SK-N-SH treated with all-trans-retinoic acid at 6 μM for 48 hours (cell line): ENCODE measurements at regions not wholly inside any gene's neighbourhood (a gene's known extent, or its start where the extent isn't known, plus 50 kb on each side); places are given as distances from the start of the nearest gene placed in this dataset.

Source experiments
- ATAC-seq: fragments of 200-7000 bp; cut with Tn5 transposase; 3 replicates; pipeline ENCODE4 v1.9.1; 2020; ENCODE audit warnings: mild to moderate bottlenecking, moderate library complexity
- ARNTL ChIP-seq: fragments of 450-650 bp; formaldehyde crosslinking; IDR thresholded peaks from 2 replicates; pipeline ENCODE4 v1.5.0; 2020; ENCODE audit warnings: low read depth, mild to moderate bottlenecking, moderate library complexity, borderline replicate concordance
- BACH2 ChIP-seq: fragments of 250-450 bp; sonication (Bioruptor Pico); IDR thresholded peaks from 2 replicates; pipeline ENCODE4 v1.9.0; 2021; ENCODE audit warnings: mild to moderate bottlenecking, borderline replicate concordance
- CSDC2 ChIP-seq: fragments of 250-450 bp; sonication (Bioruptor Pico); IDR thresholded peaks from 2 replicates; pipeline ENCODE4 v1.5.0; 2020; ENCODE audit warnings: mild to moderate bottlenecking, moderate library complexity
- ISL1 ChIP-seq: fragments of 250-450 bp; sonication (Bioruptor Pico); IDR thresholded peaks from 2 replicates; pipeline ENCODE4 v2.1.2; 2022; ENCODE audit warnings: mild to moderate bottlenecking, moderate library complexity
- PPARA ChIP-seq: fragments of 250-450 bp; sonication (Bioruptor Pico); IDR thresholded peaks from 2 replicates; pipeline ENCODE4 v1.5.0; 2020; ENCODE audit warnings: mild to moderate bottlenecking, borderline replicate concordance
- RARB ChIP-seq: fragments of 250-450 bp; sonication (Bioruptor Pico); IDR thresholded peaks from 2 replicates; pipeline ENCODE4 v1.8.0; 2021; ENCODE audit warnings: mild to moderate bottlenecking, moderate library complexity
- SNAI2 ChIP-seq: fragments of 250-450 bp; sonication (Bioruptor Pico); IDR thresholded peaks from 2 replicates; pipeline ENCODE4 v1.5.0; 2020; ENCODE audit warnings: mild to moderate bottlenecking, moderate library complexity
- TCF4 ChIP-seq: fragments of 250-450 bp; sonication (Bioruptor Pico); IDR thresholded peaks from 2 replicates; pipeline ENCODE4 v1.8.0; 2021; ENCODE audit warnings: mild to moderate bottlenecking, moderate library complexity, borderline replicate concordance
- TOX ChIP-seq: fragments of 250-450 bp; sonication (Bioruptor Pico); IDR thresholded peaks from 2 replicates; pipeline ENCODE4 v1.8.0; 2021; ENCODE audit warnings: mild to moderate bottlenecking, moderate library complexity, borderline replicate concordance
- ZC3H10 ChIP-seq: fragments of 250-450 bp; sonication (Bioruptor Pico); IDR thresholded peaks from 2 replicates; pipeline ENCODE4 v1.5.1; 2021; ENCODE audit warnings: mild to moderate bottlenecking, moderate library complexity
- ZFP3 ChIP-seq: fragments of 250-450 bp; sonication (Bioruptor Pico); IDR thresholded peaks from 2 replicates; pipeline ENCODE4 v1.5.0; 2020; ENCODE audit warnings: mild to moderate bottlenecking, moderate library complexity
- ZFP30 ChIP-seq: fragments of 450-650 bp; formaldehyde crosslinking; IDR thresholded peaks from 2 replicates; pipeline ENCODE4 v1.5.0; 2022; ENCODE audit warnings: mild to moderate bottlenecking, moderate library complexity
- ZNF565 ChIP-seq: fragments of 450-650 bp; formaldehyde crosslinking; conservative IDR thresholded peaks from 2 replicates; pipeline ENCODE4 v1.5.0; 2020; ENCODE audit warnings: low read depth, mild to moderate bottlenecking, moderate library complexity
- ZNF70 ChIP-seq: fragments of 450-650 bp; formaldehyde crosslinking; IDR thresholded peaks from 2 replicates; pipeline ENCODE4 v1.5.0; 2020; ENCODE audit warnings: mild to moderate bottlenecking, moderate library complexity
- ZNF8 ChIP-seq: fragments of 450-650 bp; formaldehyde crosslinking; IDR thresholded peaks from 2 replicates; pipeline ENCODE4 v1.5.0; 2020; ENCODE audit warnings: mild to moderate bottlenecking, moderate library complexity
- TF ChIP-seq, protein P1 (sequence below): fragments of 250-450 bp; sonication (Bioruptor Pico); IDR thresholded peaks from 2 replicates; pipeline ENCODE4 v1.5.1; 2020; ENCODE audit warnings: low read depth, mild to moderate bottlenecking, moderate library complexity
- TF ChIP-seq, protein P2 (sequence below): fragments of 250-450 bp; sonication (Bioruptor Pico); IDR thresholded peaks from 2 replicates; pipeline ENCODE4 v1.8.0; 2020; ENCODE audit warnings: mild to moderate bottlenecking, moderate library complexity, borderline replicate concordance
- TF ChIP-seq, protein P3 (sequence below): fragments of 250-450 bp; sonication (Bioruptor Pico); IDR thresholded peaks from 2 replicates; pipeline ENCODE4 v1.8.0; 2021; ENCODE audit warnings: low read depth, mild to moderate bottlenecking, moderate library complexity, borderline replicate concordance
- TF ChIP-seq, protein P4 (sequence below): fragments of 250-450 bp; sonication (Bioruptor Pico); IDR thresholded peaks from 2 replicates; pipeline ENCODE4 v1.5.1; 2021; ENCODE audit warnings: mild to moderate bottlenecking, moderate library complexity

DNA sequence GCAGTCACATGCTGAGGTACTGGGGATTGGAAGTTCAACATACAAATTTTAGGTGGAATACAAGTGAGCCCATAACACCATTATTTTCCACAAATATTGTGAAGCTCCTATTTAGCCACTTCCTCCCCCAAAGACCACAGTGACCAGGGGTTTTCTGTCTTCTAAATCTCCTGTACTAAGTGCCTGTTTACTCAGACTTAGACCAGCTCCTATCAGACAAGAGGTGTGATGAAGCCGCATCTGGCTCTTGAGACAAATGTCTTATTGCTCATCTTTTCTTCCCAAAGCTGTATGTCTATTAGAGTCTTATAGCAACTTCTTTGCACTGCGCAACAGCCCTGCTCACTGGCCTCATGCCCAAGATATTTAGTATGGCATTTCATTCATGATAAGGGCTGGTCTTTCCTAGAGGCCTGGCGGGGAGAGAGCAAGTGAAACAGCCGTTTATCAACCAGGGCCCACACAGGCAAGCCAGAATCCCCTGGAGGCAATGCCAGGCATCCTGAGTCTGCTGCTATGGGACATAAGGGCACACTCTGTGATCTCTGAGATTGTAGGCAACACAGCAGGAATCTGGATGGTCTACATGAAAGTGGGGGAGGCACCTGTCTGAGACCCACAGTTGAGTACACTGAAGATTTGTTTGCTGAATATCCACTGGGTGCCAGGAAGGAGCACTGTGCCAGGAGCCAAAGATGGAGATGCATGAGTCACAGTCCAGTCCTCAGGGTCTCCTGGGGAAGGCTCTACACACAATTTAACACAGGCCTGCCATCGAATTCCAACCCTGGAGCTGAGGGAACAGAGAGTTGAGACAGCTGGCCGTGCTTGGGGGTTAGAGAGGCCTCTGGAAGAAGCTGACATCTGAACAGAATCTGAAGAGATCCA, 78.5 kb upstream of the NCAM1 start:
- TF ChIP-seq, protein P1, sequence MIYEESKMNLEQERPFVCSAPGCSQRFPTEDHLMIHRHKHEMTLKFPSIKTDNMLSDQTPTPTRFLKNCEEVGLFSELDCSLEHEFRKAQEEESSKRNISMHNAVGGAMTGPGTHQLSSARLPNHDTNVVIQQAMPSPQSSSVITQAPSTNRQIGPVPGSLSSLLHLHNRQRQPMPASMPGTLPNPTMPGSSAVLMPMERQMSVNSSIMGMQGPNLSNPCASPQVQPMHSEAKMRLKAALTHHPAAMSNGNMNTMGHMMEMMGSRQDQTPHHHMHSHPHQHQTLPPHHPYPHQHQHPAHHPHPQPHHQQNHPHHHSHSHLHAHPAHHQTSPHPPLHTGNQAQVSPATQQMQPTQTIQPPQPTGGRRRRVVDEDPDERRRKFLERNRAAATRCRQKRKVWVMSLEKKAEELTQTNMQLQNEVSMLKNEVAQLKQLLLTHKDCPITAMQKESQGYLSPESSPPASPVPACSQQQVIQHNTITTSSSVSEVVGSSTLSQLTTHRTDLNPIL (CRISPR knock-in tag), result 0 out of 2 replicates have a peak, but pooled peaks have one; percentile 25
- TF ChIP-seq SNAI2 (CRISPR knock-in tag), result no peak
- TF ChIP-seq, protein P2, sequence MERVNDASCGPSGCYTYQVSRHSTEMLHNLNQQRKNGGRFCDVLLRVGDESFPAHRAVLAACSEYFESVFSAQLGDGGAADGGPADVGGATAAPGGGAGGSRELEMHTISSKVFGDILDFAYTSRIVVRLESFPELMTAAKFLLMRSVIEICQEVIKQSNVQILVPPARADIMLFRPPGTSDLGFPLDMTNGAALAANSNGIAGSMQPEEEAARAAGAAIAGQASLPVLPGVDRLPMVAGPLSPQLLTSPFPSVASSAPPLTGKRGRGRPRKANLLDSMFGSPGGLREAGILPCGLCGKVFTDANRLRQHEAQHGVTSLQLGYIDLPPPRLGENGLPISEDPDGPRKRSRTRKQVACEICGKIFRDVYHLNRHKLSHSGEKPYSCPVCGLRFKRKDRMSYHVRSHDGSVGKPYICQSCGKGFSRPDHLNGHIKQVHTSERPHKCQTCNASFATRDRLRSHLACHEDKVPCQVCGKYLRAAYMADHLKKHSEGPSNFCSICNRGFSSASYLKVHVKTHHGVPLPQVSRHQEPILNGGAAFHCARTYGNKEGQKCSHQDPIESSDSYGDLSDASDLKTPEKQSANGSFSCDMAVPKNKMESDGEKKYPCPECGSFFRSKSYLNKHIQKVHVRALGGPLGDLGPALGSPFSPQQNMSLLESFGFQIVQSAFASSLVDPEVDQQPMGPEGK (CRISPR knock-in tag), result no peak
- TF ChIP-seq ZNF565 (CRISPR knock-in tag), result no peak
- no peak for TF ChIP-seq TCF4 (CRISPR knock-in tag)
- TF ChIP-seq ISL1, result no peak; the same call in 1 of the 2 replicates
- TF ChIP-seq ZNF70 (CRISPR knock-in tag), result no peak
- ATAC-seq, result no peak

DNA sequence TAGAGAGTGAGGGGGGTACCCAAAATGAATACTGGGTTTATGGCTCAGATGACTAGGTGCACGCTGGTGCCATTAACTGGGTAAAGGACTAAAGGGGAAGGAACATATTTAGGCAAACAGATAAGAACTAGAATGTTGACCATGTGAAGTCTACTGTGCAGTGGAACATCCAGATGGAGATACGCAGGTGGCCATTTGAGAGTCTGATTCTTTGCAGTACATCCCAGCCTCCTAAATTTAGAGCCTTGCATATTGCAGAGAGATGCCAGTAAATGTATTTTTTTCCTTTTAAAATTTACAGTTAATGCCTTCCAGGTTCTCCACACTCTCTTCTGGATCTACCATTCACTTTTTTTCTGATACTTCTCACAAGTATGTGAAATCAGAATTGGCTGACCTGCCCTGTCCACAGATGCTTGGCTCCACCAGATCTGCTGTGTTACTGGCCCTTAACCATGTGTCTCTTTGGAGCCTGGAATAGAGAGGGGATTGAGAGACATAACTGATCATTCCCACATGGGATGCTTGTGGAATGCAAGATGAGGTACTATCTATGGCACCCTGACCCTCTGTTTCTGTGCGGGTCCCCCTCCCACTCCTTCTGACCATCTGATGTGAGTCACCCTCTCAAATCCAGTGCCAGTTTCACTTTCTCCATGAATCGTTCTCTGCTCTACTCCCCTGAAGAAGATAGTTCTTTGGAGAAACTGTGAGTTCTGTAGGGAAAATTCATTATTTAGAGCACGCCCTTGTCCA, 77.0 kb upstream of the NCAM1 start:
- TF ChIP-seq ZFP30 (CRISPR knock-in tag), result no peak
- no peak for TF ChIP-seq ZFP3
- TF ChIP-seq, protein P3, sequence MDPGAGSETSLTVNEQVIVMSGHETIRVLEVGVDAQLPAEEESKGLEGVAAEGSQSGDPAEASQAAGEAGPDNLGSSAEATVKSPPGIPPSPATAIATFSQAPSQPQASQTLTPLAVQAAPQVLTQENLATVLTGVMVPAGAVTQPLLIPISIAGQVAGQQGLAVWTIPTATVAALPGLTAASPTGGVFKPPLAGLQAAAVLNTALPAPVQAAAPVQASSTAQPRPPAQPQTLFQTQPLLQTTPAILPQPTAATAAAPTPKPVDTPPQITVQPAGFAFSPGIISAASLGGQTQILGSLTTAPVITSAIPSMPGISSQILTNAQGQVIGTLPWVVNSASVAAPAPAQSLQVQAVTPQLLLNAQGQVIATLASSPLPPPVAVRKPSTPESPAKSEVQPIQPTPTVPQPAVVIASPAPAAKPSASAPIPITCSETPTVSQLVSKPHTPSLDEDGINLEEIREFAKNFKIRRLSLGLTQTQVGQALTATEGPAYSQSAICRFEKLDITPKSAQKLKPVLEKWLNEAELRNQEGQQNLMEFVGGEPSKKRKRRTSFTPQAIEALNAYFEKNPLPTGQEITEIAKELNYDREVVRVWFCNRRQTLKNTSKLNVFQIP, result no peak
- no peak for TF ChIP-seq CSDC2 (CRISPR knock-in tag)
- no peak for TF ChIP-seq ZNF8 (CRISPR knock-in tag)
- TF ChIP-seq, all 23 proteins: peak for 0
- peak; percentile 13; the same call in 1 of the 3 replicates for ATAC-seq

DNA sequence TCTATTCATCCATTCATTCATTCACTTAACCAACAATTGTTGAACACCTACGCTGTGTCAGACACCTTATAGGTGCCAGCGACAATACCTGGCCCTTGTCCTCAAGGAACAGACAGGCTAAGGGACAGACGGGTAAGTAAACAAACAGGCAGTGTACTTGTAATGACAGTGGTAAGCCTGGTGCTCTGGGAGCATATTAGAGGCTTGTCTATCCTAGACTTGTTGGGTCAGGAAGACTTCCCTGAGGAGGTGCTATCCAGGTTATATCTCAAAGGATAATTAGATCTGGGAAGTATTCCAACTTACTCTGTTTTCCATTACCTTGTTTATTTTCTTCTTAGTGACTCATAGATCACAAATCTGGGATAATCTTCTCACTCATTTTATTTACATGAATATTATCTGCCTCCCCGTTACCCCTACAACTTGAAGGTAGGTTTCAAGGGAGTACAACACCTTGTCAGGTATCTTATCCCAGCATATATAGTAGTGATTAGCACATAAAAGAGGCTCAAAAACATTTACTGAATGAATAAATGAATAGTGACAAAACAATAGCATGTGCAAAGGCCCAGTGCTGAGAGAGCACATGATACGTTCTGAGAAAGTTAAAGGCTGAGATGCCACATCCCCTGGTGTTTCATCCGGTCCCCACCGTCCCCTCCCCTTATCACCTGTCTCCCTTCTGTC, 75.3 kb upstream of the NCAM1 start:
- ATAC-seq, result no peak
- TF ChIP-seq ZNF70 (CRISPR knock-in tag) (no peak), ZNF8 (CRISPR knock-in tag) (no peak), ZFP30 (CRISPR knock-in tag) (no peak), ISL1 (no peak), PPARA (no peak), ARNTL (CRISPR knock-in tag) (no peak), SNAI2 (CRISPR knock-in tag) (no peak), ZC3H10 (CRISPR knock-in tag) (no peak), ZNF565 (CRISPR knock-in tag) (no peak), RARB (no peak), CSDC2 (CRISPR knock-in tag) (no peak), TOX (CRISPR knock-in tag) (no peak), BACH2 (no peak), TCF4 (CRISPR knock-in tag) (no peak)
- TF ChIP-seq, protein P3, result no peak
- TF ChIP-seq, protein P2 (CRISPR knock-in tag), result no peak
- TF ChIP-seq, protein P4, sequence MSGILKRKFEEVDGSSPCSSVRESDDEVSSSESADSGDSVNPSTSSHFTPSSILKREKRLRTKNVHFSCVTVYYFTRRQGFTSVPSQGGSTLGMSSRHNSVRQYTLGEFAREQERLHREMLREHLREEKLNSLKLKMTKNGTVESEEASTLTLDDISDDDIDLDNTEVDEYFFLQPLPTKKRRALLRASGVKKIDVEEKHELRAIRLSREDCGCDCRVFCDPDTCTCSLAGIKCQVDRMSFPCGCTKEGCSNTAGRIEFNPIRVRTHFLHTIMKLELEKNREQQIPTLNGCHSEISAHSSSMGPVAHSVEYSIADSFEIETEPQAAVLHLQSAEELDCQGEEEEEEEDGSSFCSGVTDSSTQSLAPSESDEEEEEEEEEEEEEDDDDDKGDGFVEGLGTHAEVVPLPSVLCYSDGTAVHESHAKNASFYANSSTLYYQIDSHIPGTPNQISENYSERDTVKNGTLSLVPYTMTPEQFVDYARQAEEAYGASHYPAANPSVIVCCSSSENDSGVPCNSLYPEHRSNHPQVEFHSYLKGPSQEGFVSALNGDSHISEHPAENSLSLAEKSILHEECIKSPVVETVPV (CRISPR knock-in tag), result no peak
